GM18505 (cell line): ENCODE measurements at regions not wholly inside any gene's neighbourhood (a gene's known extent, or its start where the extent isn't known, plus 50 kb on each side); places are given as distances from the start of the nearest gene placed in this dataset.
"Not testable (repeated sequence)": the region's sequence is repeated elsewhere in the genome, so short reads cannot be mapped to it uniquely, and the experiment has no call there.

Experiments
- ATAC-seq: cut with Tn5 transposase; IDR thresholded peaks from one replicate; pipeline ENCODE4 v1.9.1; 2021; ENCODE audit not compliant: unreplicated experiment
- POLR2A ChIP-seq: IDR thresholded peaks from 4 replicates; pipeline ENCODE4 v1.6.1; 2011; ENCODE audit warnings: borderline replicate concordance; ENCODE audit not compliant: insufficient read depth, insufficient read length; ENCODE audit errors: extremely low read depth

DNA sequence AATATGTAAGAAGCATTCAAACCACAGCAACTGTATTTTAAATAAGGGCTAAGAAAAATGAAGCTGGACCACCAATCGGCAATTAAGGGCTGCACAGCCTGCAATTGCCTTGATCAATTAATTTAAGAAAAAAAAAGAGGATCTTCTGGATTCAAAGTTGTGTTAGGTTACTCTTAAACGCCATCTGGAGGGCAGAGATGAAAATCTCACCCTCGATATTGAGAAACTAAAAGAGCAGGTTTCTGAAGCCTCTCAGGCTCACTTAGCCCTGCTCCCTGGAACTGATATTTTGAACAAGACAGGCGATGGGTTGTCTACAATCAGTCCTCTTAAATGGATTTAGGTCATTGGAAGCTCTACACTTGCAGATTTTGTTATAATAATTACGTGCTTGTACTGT lies 579.4 kb downstream of the GRXCR1 start:
- no peak for TF ChIP-seq POLR2A
- ATAC-seq = no peak

DNA sequence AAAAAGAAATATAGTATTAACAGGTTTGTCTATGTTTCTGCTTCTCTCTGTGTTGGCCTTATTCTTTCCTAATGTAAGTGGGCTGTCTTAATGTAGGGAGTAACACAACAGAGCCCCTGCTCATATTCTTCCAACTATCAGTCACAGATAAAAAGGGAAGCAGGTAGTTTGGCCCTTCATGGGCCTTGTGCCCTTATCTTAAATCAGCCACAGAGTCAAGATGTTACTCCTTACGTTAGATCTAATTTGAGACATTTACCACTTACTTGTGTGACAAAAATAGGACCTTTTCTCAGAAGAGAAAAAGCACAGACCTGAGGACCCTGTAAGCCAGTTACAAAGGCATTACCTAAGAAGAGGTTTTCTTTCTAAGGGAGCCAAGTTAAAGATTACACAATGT lies 589.0 kb downstream of the GRXCR1 start:
- no peak for ATAC-seq
- no peak for TF ChIP-seq POLR2A

DNA sequence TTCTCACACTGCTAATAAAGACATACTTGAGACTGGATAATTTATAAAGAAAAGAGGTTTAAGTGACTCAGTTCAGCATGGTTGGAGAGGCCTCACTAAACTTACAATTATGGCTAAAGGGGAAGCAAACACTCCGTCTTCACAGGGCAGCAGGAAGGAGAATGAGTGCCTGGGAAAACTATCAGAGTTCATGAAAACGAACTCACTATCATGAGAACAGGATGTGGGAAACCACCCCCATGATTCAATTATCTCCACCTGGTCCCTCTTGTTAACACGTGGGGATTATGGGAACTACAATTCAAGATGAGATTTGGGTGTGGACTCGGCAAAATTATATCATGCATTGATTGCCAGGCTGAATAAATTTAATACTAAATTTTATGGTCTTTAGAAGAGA lies 592.7 kb downstream of the GRXCR1 start:
- TF ChIP-seq POLR2A = no peak

DNA sequence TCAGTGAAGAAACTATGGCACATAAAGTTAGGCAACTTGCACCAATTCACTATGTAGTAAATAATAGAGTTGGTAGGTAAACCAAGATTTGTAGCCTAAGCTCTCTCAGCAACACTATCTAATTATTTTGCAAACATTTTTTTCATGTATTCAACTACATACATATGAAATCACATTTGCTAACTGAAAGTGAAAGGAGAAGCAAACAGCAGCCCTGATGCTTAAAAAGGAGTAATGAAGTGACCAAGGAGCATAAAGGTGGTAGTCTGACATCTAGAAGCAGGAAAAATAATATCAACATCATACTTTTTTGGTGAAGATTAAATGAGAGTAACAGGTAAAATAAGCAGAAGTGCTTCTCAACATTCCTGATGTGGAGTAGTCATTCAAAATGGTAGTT lies 603.7 kb downstream of the GRXCR1 start:
- TF ChIP-seq POLR2A = no peak
- peak; percentile 66 for ATAC-seq

More for the DNA sequence above, 592.7 kb downstream of the GRXCR1 start:
- no peak for ATAC-seq

DNA sequence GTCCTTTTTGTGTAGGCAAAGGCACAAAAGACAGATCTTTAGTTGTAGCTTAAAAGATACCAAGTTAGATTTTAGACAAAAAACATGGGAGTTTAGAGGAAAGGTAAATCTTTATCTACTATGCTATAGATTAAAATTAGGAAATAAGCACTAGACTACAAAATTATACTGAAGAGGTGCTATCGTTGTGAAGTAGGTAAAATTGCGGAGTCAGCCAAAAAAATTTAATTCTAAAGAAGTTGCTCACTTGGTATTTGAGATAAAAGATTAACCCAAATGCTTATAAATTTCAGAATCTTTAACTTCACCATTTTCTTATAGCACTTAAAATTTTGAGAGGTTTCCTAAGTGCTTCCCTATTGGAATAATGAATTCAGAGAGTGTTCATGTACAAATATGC lies 604.1 kb downstream of the GRXCR1 start:
- no peak for ATAC-seq
- TF ChIP-seq POLR2A = no peak

DNA sequence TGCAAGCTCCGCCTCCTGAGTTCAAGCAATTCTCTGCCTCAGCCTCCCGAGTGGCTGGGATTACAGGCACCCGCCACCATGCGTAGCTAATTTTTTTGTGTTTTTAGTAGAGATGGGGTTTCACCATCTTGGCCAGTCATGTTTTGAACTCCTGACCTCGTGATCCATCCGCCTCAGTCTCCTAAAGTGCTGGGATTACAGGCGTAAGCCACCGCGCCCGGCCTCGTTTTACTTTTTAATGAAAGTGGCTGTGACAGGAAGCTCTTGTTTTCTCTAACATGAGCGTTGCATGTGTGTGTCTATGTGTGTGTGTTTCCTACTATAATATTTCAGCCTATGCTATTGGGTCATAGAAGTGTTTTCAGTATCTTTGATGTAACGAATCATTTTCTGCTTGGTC lies 613.3 kb downstream of the GRXCR1 start:
- ATAC-seq = not testable (repeated sequence)

DNA sequence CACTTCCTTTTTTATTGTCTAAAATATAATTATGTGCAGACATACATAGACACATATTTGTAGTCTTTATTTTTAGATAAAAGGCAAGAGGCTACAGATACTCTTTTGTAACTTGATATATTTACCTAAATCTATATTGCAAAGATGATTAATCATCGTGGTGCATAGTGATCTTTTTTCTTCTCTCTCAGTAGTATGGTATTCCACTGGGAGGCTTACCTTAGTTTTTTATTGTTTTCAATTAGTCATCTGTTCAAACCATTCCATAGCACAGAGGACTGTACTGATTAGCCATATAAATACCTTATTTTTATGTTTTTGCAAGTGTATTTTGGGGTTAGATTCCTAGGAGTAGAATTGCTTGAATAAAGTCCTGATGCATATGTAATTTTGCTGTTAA lies 619.7 kb downstream of the GRXCR1 start:
- TF ChIP-seq POLR2A = no peak
- no peak for ATAC-seq

DNA sequence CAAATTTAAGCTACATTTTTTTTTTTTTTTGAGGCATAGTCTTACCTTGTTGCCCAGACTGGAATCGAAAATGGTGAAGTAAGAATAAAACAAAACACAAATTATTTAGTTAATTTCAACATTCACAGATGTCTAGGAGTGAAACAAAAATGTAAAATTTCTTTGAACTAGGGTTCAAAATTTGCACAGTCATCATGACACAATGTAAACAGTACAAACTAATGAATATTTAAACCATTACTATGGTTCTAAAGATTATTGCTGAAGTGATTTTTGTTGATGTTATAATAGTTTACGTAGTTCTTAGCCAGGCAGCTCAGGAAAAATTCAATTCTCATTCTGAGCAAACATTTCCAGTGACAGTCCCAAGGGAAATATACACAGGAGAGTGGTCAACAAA lies 633.1 kb downstream of the GRXCR1 start:
- no peak for ATAC-seq

DNA sequence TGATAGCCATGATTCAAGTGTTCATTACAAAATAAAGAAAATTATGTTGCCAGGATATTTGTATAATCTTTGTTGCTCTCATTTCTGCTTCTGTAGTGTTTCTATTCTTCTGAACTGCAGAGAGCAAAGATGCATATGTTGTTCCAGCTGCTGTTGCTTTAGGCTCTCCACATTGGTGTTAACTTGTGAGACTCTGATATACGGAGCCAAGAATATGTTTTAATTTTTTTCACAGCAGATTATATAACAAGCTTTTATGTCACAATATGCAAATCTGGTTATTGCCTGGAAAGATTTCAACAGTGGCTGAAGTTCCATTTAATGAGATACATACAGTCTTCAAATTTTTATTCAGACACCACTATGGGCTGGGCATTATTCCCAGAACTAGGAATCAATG lies 655.0 kb downstream of the GRXCR1 start:
- TF ChIP-seq POLR2A = no peak
- no peak for ATAC-seq

More for the DNA sequence above, 633.1 kb downstream of the GRXCR1 start:
- no peak for TF ChIP-seq POLR2A

DNA sequence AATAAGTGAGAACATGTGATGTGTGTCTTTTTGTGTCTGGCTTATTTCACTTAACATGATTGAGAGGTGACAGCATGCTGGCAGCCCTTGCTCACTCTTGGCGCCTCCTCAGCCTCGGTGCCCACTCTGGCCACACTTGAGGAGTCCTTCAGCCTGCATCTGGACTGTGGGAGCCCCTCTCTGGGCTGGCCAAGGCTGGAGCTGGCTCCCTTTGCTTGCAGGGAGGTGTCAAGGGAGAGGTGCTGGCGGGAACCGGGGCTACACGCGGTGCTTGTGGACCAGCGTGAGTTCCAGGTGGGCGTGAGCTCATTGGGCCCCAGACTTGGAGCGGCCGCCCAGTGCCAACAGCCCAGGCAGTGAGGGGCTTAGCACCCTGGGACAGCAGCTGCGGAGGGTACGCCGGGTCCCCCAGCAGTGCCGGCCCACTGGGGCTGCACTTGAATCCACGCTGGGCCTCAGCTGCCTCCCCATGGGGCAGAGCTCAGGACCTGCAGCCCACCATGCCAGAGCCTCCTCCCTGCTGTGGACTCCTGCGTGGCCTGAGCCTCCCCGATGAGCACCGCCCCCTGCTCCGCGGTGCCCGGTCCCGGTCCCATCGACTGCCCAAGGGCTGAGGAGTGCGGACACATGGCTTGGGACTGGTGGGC lies 658.6 kb downstream of the GRXCR1 start:
- no peak for ATAC-seq
- no peak for TF ChIP-seq POLR2A

DNA sequence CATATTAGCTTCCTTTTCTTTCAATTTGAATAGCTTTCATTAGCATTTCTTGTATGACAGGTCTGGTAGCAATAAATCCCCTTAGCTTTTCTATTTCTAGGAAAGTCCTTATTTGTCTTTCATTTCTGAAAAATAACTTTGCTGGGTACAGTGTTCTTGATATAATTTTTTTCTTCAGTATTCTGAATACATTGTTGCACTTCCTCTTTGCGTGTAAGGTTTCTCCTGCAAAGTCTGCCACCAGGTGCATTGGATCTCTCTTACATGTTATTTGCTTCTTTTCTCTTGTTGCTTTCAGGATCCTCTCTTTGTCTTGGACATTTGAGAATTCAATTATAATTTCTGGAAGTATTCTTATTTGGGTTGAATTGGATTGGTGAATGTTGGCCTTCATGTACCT lies 663.7 kb downstream of the GRXCR1 start:
- ATAC-seq = no peak
- no peak for TF ChIP-seq POLR2A

DNA sequence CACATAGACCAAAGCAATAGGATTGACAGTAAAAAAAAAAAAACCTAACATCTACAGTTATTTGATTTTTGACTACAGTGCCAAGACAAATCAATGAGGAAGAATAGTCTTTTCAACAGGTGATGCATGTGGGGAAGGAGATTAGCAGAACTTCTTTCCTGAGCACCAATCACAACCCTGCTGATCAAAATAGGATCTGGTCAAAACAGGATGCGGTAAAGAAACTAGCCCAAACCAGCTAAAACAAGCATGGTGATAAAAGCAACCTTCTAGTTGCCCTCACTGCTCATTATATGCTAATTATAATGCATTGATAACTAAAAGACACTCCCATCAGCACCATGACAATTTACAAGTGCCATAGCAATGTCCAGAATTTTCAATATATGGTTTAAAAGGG lies 667.5 kb downstream of the GRXCR1 start:
- TF ChIP-seq POLR2A = no peak
- ATAC-seq = no peak

DNA sequence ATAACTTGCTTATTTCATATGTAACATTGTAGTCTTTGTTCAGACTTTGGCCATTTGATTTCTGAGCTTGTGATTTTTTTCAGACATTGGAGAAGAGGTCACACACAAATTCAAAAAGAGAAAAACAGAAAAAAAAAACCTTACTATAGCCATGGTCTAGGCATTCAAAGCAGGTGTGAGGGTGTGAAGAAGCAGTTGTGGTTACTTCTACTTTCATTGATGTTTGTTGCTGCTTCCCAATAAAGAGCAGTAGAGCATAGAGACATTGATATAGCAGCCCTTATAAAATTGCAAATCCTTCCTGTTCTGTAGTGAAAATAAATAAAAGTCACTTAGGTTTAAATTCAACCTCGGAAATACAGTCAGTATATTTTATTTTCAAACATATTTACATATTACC lies 671.6 kb downstream of the GRXCR1 start:
- ATAC-seq = no peak
- TF ChIP-seq POLR2A = no peak

DNA sequence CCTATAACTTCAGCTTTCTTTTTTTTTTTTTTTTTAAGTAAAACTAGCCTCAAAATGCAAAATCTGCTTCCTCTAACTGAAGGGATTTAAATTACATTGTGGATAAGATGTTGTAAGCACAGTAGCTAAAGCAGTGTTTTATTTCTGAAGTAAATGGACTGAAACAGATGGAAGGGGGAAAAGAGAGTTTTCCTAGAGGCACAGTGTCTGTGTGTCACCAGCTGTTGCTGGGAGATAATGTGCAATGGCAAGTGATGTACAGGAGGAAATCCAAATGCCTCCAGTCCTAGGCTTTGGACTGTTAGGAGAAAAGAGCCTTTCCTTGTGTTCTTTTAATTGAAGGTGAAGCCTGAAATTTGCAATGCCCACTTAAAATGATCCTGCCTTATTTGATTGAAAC lies 672.1 kb downstream of the GRXCR1 start:
- no peak for ATAC-seq
- no peak for TF ChIP-seq POLR2A

DNA sequence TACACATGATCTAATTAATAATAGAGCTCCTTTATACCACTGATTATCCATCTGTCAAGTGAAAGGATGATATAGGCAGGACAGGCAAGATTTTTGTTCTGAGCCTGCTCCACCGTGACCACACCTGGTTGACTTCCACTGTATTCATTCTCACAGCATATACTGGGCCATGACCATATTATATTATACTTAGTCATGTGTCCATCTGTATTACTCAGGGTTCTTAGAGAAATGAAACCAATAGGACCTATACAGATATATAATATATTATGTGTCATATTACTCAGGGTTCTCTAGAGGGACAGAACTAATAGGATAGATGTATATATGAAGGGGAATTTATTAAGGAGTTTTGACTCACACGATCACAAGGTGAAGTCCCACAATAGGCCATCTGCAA lies 675.1 kb downstream of the GRXCR1 start:
- no peak for TF ChIP-seq POLR2A
- no peak for ATAC-seq

DNA sequence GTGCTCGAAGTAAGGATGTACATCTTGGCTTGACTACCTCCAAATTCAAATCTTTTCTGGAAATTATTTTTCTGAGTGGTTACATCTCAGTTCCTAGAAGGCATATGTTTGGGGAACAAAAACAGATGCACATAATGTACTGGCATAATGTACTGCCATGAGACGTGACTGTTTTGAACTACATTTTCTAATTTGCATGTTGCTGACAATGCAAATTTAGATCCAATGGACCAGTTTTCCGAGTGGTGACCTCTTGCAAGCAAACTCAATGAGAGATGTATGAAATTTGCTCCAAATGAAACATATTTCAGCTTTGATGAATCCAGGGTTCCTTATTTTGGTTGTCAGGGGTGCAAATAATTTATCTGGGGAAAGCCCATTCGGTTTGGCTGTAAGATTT lies 694.3 kb downstream of the GRXCR1 start:
- ATAC-seq = no peak
- TF ChIP-seq POLR2A = no peak

DNA sequence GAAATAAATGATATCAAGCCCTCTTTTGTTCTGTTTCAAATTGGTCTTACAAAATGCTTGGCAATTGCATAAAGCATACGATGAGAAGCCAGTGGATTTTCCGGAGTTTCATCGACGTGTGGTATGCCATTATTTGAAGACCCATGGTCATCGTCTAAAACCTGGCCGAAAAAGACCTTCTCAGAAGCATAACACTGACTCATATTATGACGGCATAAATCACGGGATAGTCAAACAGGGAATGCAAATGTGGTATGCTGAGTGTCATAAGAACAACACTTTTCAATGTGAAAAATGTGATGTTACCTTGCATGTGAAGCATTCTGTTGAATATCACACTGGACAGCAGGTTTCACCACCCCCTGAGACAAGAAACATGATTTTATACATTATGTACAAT lies 695.2 kb downstream of the GRXCR1 start:
- TF ChIP-seq POLR2A = no peak
- no peak for ATAC-seq
